H1 (cell line): ENCODE measurements at regions not wholly inside any gene's neighbourhood (a gene's known extent, or its start where the extent isn't known, plus 50 kb on each side); places are given as distances from the start of the nearest gene placed in this dataset.

Experiments
- CTCF ChIA-PET: fragments of 300-600 bp; sonication (Branson Sonifier 250); formaldehyde crosslinking; loops from one replicate; lab custom pipeline; 2021; ENCODE audit not compliant: partially characterized antibody; lab: Charles Lee
- POLR2A ChIA-PET: fragments of 300-600 bp; sonication (Branson Sonifier 250); formaldehyde crosslinking; loops from one replicate; lab custom pipeline; 2021; ENCODE audit warnings: inconsistent platforms; ENCODE audit not compliant: partially characterized antibody; lab: Charles Lee
- DNase-seq, 2 experiments: peaks; one replicate each; pipeline versions ENCODE4 v3.0.0 to v3.0.0-alpha.2; 2010 to 2022; ENCODE audit warnings: low spot score in 2 of 2, low read depth in 1 of 2, mixed read lengths in 1 of 2
- FAIRE-seq: peaks from 2 replicates; lab custom pipeline; 2011; peaks lifted over from hg19 to GRCh38; lab: Jason Lieb, UNC
- H2AFZ ChIP-seq: 2 replicates; pipeline ENCODE4 v1.8.1; 2012; ENCODE audit warnings: low read length, inconsistent platforms
- H2AK5ac ChIP-seq: 2 replicates; pipeline ENCODE4 v1.6.1; 2013; ENCODE audit warnings: low read depth, low read length
- H2BK120ac ChIP-seq: replicated peaks from 2 replicates; pipeline ENCODE3; 2013; ENCODE audit warnings: low read depth, low read length, inconsistent platforms
- H2BK12ac ChIP-seq: 2 replicates; pipeline ENCODE4 v1.6.1; 2013; ENCODE audit warnings: low read depth, low read length
- H2BK15ac ChIP-seq: 2 replicates; pipeline ENCODE4 v1.6.1; 2013; ENCODE audit warnings: low read length
- H2BK20ac ChIP-seq: 2 replicates; pipeline ENCODE4 v1.6.1; 2013; ENCODE audit warnings: low read length
- H2BK5ac ChIP-seq: 2 replicates; pipeline ENCODE4 v1.6.1; 2013; ENCODE audit warnings: low read depth, low read length
- H3K14ac ChIP-seq: 2 replicates; pipeline ENCODE4 v1.6.1; 2013; ENCODE audit warnings: inconsistent platforms; ENCODE audit not compliant: insufficient read length
- H3K18ac ChIP-seq: 2 replicates; pipeline ENCODE4 v1.6.1; 2013; ENCODE audit warnings: low read length; ENCODE audit errors: extremely low read depth
- H3K23ac ChIP-seq: 2 replicates; pipeline ENCODE4 v1.6.1; 2013; ENCODE audit warnings: inconsistent platforms; ENCODE audit not compliant: insufficient read length
- H3K23me2 ChIP-seq: 2 replicates; pipeline ENCODE4 v1.6.1; 2013; ENCODE audit warnings: low read depth, low read length
- H3K27ac ChIP-seq: 2 replicates; pipeline ENCODE4 v1.6.1; 2011; ENCODE audit warnings: low read depth, low read length, inconsistent platforms
- H3K27me3 ChIP-seq, 4 experiments: replicated peaks in 1 of 4; 1 replicate in 1 of 4; 2 replicates in 3 of 4; pipeline versions ENCODE4 v1.6.1 to v1.8.1; 2011 to 2013; ENCODE audit warnings: low read length in 3 of 4, mild to moderate bottlenecking in 3 of 4, inconsistent platforms in 2 of 4, mixed read lengths in 2 of 4, moderate library complexity in 1 of 4; ENCODE audit not compliant: control insufficient read depth in 3 of 4, insufficient read depth in 3 of 4; ENCODE audit errors: extremely low read depth in 1 of 4
- H3K36me3 ChIP-seq, 4 experiments: 2 replicates each; pipeline versions ENCODE4 v1.6.1 to v1.8.1; 2011 to 2013; ENCODE audit warnings: mild to moderate bottlenecking in 4 of 4, low read length in 3 of 4, moderate library complexity in 2 of 4, control low read depth in 1 of 4, inconsistent platforms in 1 of 4; ENCODE audit not compliant: insufficient read depth in 4 of 4, control insufficient read depth in 2 of 4
- H3K4ac ChIP-seq: replicated peaks from 2 replicates; pipeline ENCODE3; 2013; ENCODE audit warnings: low read length, low read depth, mixed read lengths, inconsistent platforms; ENCODE audit not compliant: insufficient read length
- H3K4me1 ChIP-seq, 4 experiments: replicated peaks in 1 of 4; 1 replicate in 1 of 4; 2 replicates in 3 of 4; pipeline versions ENCODE4 v1.6.1 to v1.8.1; 2011 to 2013; ENCODE audit warnings: low read length in 3 of 4, inconsistent platforms in 2 of 4, mixed read lengths in 1 of 4; ENCODE audit not compliant: insufficient read depth in 4 of 4, control insufficient read depth in 3 of 4
- H3K4me2 ChIP-seq, 2 experiments: 2 replicates each; pipeline versions ENCODE4 v1.6.1 to v1.8.1; 2011 to 2013; ENCODE audit warnings: low read depth in 2 of 2, low read length in 2 of 2, control low read depth in 1 of 2, inconsistent platforms in 1 of 2, mild to moderate bottlenecking in 1 of 2; ENCODE audit not compliant: insufficient read depth in 1 of 2
- H3K4me3 ChIP-seq, 4 experiments: fragments of 200-600, 300-600 bp in 1 of 4; sonication (generic), shearing (Covaris generic), sonication (Bioruptor Twin) in 1 of 4; 2 replicates each; pipeline versions ENCODE4 v1.5.1 to v1.8.1; 2011 to 2016; ENCODE audit warnings: low read length in 4 of 4, low read depth in 3 of 4, control low read depth in 2 of 4, inconsistent platforms in 2 of 4, mild to moderate bottlenecking in 2 of 4, mixed read lengths in 1 of 4, moderate library complexity in 1 of 4; ENCODE audit not compliant: insufficient read depth in 2 of 4; ENCODE audit errors: extremely low read depth in 1 of 4
- H3K56ac ChIP-seq: replicated peaks from 2 replicates; pipeline ENCODE3; 2013; ENCODE audit warnings: low read depth, mild to moderate bottlenecking, mixed read lengths, low read length, inconsistent platforms; ENCODE audit not compliant: insufficient read length
- H3K79me1 ChIP-seq: 2 replicates; pipeline ENCODE4 v1.6.1; 2013; ENCODE audit warnings: low read depth, low read length, control low read depth
- H3K79me2 ChIP-seq, 2 experiments: 2 replicates each; pipeline versions ENCODE4 v1.6.1 to v1.8.1; 2012 to 2013; ENCODE audit warnings: low read length in 2 of 2, mild to moderate bottlenecking in 2 of 2, inconsistent platforms in 1 of 2; ENCODE audit not compliant: insufficient read depth in 2 of 2, control insufficient read depth in 1 of 2
- H3K9ac ChIP-seq, 4 experiments: replicated peaks in 1 of 4; 1 replicate in 1 of 4; 2 replicates in 3 of 4; pipeline versions ENCODE4 v1.6.1 to v1.8.1; 2011 to 2013; ENCODE audit warnings: low read depth in 3 of 4, low read length in 3 of 4, control low read depth in 2 of 4, mild to moderate bottlenecking in 2 of 4, moderate library complexity in 2 of 4, inconsistent platforms in 1 of 4; ENCODE audit errors: extremely low read depth in 1 of 4
- H3K9me3 ChIP-seq, 2 experiments: 2 replicates each; pipeline versions ENCODE4 v1.6.1 to v1.8.1; 2012 to 2013; ENCODE audit warnings: mild to moderate bottlenecking in 2 of 2, moderate library complexity in 2 of 2, control low read depth in 1 of 2, inconsistent platforms in 1 of 2, low read depth in 1 of 2, low read length in 1 of 2, mixed read lengths in 1 of 2; ENCODE audit not compliant: insufficient read depth in 2 of 2
- H4K20me1 ChIP-seq, 2 experiments: replicated peaks in 1 of 2; 2 replicates each; pipeline versions ENCODE3 to v1.8.1; 2011 to 2013; ENCODE audit warnings: inconsistent platforms in 2 of 2, low read length in 2 of 2, mild to moderate bottlenecking in 1 of 2; ENCODE audit not compliant: insufficient read depth in 2 of 2, control insufficient read depth in 1 of 2
- H4K5ac ChIP-seq: 2 replicates; pipeline ENCODE4 v1.6.1; 2013; ENCODE audit warnings: low read length, low read depth, mixed read lengths, inconsistent platforms; ENCODE audit not compliant: insufficient read length
- H4K8ac ChIP-seq: 2 replicates; pipeline ENCODE4 v1.8.0; 2013; ENCODE audit warnings: mild to moderate bottlenecking, moderate library complexity, low read length, inconsistent platforms; ENCODE audit not compliant: insufficient read depth; ENCODE audit errors: extremely low read depth
- H4K91ac ChIP-seq: replicated peaks from 2 replicates; pipeline ENCODE3; 2013; ENCODE audit warnings: low read length, mixed read lengths, inconsistent platforms; ENCODE audit not compliant: insufficient read length
- EGR1 ChIP-seq: IDR thresholded peaks from 2 replicates; pipeline ENCODE4 v1.6.1; 2011; ENCODE audit warnings: low read depth, low read length, borderline replicate concordance
- GTF2F1 ChIP-seq: IDR thresholded peaks from 2 replicates; pipeline ENCODE4 v1.6.1; 2012; ENCODE audit warnings: low read depth, low read length, improper control_type of control experiment, borderline replicate concordance
- HDAC2 ChIP-seq, 2 experiments: fragments of 300-600 bp in 1 of 2; sonication (generic) in 1 of 2; IDR thresholded peaks; 2 replicates each; pipeline ENCODE4 v1.6.1; 2011 to 2012; ENCODE audit warnings: low read depth in 2 of 2, low read length in 2 of 2, mild to moderate bottlenecking in 2 of 2, moderate library complexity in 2 of 2, borderline replicate concordance in 1 of 2, inconsistent platforms in 1 of 2
- JUN ChIP-seq: IDR thresholded peaks from 2 replicates; pipeline ENCODE4 v1.6.1; 2011; ENCODE audit warnings: low read depth, mild to moderate bottlenecking, improper control_type of control experiment, low read length
- JUND ChIP-seq: IDR thresholded peaks from 2 replicates; pipeline ENCODE4 v1.6.1; 2011; ENCODE audit warnings: mild to moderate bottlenecking, improper control_type of control experiment, low read length
- RXRA ChIP-seq: IDR thresholded peaks from 2 replicates; pipeline ENCODE4 v1.6.1; 2011; ENCODE audit warnings: low read depth, mild to moderate bottlenecking, low read length, moderate library complexity; ENCODE audit not compliant: insufficient read depth
- USF2 ChIP-seq: IDR thresholded peaks from 2 replicates; pipeline ENCODE4 v1.6.1; 2011; ENCODE audit warnings: low read length, improper control_type of control experiment
- WGBS, 2 experiments: shearing (Covaris generic) in 1 of 2; methylation state at CpG; one replicate each; pipeline versions ENCODE4 v1.1.6 to v1.1.7; 2013 to 2015; ENCODE audit warnings: low lambda C conversion rate in 2 of 2, mixed read lengths in 2 of 2, inconsistent platforms in 1 of 2, low coverage in 1 of 2, missing lambda C conversion rate in 1 of 2; ENCODE audit not compliant: insufficient replicate concordance in 2 of 2, insufficient coverage in 1 of 2, insufficient read length in 1 of 2; ENCODE audit errors: extremely low coverage in 1 of 2, missing lambda C conversion rate in 1 of 2; 5-methylcytosine and 5-hydroxymethylcytosine counted together

- no peak overlapping the region for H3K14ac ChIP-seq
- no peak overlapping the region for H3K23ac ChIP-seq
- TF ChIP-seq JUN (no peak), GTF2F1 (no peak), RXRA (no peak), HDAC2 (IDR thresholded peaks at IDR 0.05; ENCODE audit: borderline replicate concordance in 1 of 2, low read depth in 2 of 2, low read length in 2 of 2) (no peak), JUND (no peak), EGR1 (no peak), USF2 (no peak)
- no peak overlapping the region for H3K27ac ChIP-seq
- no peak overlapping the region for H4K5ac ChIP-seq
- no peak overlapping the region for H2BK12ac ChIP-seq
- no peaks in the 10 kb centered on the region for H4K20me1 ChIP-seq
- no peak overlapping the region for H2AFZ ChIP-seq
- H3K18ac ChIP-seq: no peak overlapping the region
- POLR2A ChIA-PET: no interaction called here
- H2AK5ac ChIP-seq: no peak overlapping the region
- H3K9ac ChIP-seq: no peak overlapping the region
- H3K4ac ChIP-seq: no peak overlapping the region
- no peaks in the 10 kb centered on the region for H3K9me3 ChIP-seq
- H3K4me3 ChIP-seq: no peak overlapping the region
- H3K23me2 ChIP-seq: no peaks in the 10 kb centered on the region
- H2BK15ac ChIP-seq: no peak overlapping the region
- no peak overlapping the region for H2BK20ac ChIP-seq
- DNase-seq (no peak), FAIRE-seq (no peak)
- no peak overlapping the region for H3K4me2 ChIP-seq
- H3K56ac ChIP-seq: no peak overlapping the region
- no peaks in the 10 kb centered on the region; a peak in 1 of 7 replicates for H3K27me3 ChIP-seq
- H3K79me2 ChIP-seq: no peaks in the 10 kb centered on the region
- no peak overlapping the region for H4K8ac ChIP-seq
- CTCF ChIA-PET: interaction anchor here (0.7 kb wide), 1 partner anchor 9 kb away, joined by 3 read pairs; no protein-coding TSS in a partner anchor
- H3K36me3 ChIP-seq: no peaks in the 10 kb centered on the region
- no peaks in the 10 kb centered on the region for H3K79me1 ChIP-seq
- no peak overlapping the region for H2BK5ac ChIP-seq
- H4K91ac ChIP-seq: no peak overlapping the region
- H3K4me1 ChIP-seq: peaks cover 0 to 16% (median 14%) of the 10 kb centered on the region in 4 experiments; a peak in 5 of 7 replicates
- WGBS, 2 experiments: 80% methylated on average over 1 of the region's 1 CpG; no CpG with 5 or more reads in 1 of the 2 experiments
- H2BK120ac ChIP-seq: no peak overlapping the region
These were observed 713.4 kb downstream of the PTPRU start for GRCh38 chr1:29949676-29950075.
